COLO668 (cell line): ENCODE measurements at regions not wholly inside any gene's neighbourhood (a gene's known extent, or its start where the extent isn't known, plus 50 kb on each side); places are given as distances from the start of the nearest gene placed in this dataset.

Source experiments
- DNase-seq: peaks from one replicate; lab custom pipeline; 2025; ENCODE audit not compliant: unreplicated experiment; lab: John Stamatoyannopoulos, UW

DNA sequence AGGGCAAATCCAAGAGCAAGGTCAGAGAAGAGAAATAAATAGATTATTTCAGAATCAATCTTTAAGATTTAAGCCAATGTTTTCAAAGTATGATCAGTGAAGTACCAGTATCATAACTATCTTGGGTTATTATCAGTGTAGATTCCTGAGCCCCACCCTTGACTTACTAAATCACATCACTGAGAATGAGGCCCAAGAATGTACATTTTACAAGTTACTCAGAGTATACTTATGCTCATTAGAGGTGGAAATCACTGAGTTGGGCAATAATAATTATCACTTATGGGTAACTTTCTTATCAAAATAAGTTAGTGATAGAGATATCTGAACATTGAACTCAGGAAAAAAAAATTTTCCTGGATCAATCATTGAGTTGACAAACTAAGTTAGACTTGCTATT is 121.6 kb upstream of the NOCT start:
- DNase-seq: no peak

- DNase-seq: no peak
Measured at GRCh38 chr4:138892483-138893407, 122.8 kb upstream of the NOCT start.

DNA sequence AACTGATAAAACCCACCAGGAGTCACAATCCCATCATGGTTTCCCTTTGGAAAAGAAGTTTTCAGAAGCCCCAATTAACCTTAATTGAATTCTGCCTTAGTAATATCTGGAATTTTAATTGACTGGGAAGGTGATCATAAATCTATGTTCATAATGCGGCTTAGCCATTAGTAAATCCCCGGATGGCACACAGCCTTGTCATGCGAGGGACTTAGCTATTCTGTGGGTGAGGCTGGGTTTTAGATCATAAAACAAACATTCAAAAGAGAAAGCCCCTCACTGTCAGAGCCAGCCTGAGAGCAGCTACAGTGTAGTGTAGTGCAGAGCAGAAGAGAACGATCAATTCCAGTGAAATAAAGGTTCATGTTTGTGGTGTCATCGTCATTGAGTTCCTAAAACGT is 124.0 kb upstream of the NOCT start:
- DNase-seq: peak; percentile 17

GRCh38 chr4:138890891-138891570 is 124.5 kb upstream of the NOCT start:
- peak; percentile 19 for DNase-seq

DNA sequence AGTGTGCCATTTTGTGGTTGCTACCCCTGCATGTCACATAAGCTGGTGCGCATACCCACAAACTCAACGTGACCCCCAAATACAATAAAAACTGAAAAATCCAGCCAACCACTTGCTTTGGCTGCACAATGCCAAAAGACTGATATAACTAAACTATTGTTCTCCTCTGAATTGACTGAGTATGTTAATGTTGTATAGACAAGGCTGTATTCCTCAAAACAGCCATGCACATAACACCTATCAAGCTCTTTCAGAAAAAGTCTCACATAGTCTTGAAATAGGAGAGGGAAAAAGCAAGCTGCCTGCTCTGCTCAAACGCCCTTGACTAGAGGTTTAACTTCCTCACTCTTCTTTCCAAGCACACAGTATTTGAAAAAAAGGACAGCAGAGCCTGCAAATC is 126.4 kb upstream of the NOCT start:
- no peak for DNase-seq

- DNase-seq: no peak
Measured at GRCh38 chr4:138887741-138888140, 127.8 kb upstream of the NOCT start.

DNA sequence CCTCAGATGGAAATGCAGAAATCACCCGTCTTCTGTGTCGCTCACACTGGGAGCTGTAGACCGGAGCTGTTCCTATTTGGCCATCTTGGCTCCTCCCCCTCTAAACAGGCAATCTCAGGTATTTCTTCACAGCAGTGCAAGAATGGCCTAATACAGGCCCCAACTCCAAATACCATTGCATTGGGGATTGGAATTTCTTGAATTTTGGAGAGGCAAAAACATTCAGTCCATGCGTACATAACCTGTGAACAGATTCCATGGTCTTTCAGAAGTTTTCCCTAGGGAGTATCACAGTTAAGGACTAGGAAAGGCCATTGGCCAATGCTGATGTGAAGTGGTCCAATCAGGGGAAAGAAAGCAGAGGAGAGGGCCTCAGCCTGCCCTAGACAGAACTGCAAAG is 128.2 kb upstream of the NOCT start:
- no peak for DNase-seq

GRCh38 chr4:138879757-138880156 is 135.8 kb upstream of the NOCT start:
- no peak for DNase-seq

- DNase-seq: no peak
Measured at GRCh38 chr4:138875891-138876608, 139.5 kb upstream of the NOCT start.

- no peak for DNase-seq
Measured at GRCh38 chr4:138871555-138871875, 144.1 kb upstream of the NOCT start.

DNA sequence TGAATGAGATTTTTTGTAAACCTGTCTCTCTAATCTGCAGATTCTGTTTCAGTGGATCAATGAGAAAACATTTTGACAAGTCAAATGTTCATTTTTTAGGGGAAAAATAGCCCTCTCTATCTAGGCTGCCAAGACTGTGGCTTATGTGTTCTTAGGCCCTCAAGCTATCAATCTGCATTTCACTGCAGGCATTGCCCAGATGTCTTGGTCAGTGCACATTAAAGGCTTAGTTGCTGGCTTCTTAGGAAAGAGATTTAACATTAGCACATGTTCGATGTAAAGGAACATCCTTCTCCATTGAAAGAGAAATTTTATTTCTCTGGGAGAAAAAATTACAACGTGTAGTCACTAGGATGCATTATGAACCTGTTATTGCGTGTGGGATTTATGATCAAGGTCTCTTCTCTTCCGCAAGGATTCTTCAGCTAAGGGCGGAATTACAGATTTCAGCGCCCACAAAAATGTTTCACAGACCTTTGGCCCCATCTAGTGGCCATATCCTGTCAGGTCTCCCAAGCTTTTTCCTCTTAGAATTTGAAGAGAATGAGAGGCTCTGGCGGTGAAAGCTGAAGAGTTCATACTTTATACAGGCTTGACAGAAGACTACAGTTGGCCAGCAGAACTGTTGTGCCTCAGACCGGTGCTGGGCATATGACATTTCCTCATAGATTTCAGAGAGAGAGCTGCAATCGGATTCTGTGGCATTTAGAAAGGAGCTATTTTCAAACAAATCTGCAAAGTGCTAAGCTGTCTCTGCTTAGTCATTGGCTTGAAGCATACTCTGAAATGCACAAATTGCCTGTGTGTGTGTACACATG is 144.6 kb upstream of the NOCT start:
- DNase-seq: peak; percentile 66

GRCh38 chr4:138869631-138870030 is 145.9 kb upstream of the NOCT start:
- DNase-seq: no peak

- no peak for DNase-seq
Measured at GRCh38 chr4:138869165-138869564, 146.4 kb upstream of the NOCT start.

DNA sequence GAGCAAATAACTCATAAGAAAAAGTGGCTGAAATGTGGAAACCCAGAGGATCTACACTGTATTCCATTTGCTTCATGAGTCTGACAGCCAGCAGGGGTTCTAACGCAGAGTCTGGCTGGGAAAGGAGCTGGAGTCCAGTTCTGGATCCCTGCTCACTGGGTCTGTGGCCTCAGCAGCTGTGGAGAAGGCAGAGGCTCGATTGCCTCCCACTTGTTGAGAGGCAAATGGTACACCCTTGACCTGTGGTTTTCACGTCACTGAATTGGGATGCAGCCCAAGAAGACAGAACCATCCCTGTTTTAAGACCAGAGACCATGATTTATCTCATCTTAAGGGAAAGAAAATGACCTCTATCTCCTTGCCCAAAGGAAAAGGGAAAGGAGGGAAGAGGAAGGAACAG is 147.0 kb upstream of the NOCT start:
- DNase-seq: no peak

DNA sequence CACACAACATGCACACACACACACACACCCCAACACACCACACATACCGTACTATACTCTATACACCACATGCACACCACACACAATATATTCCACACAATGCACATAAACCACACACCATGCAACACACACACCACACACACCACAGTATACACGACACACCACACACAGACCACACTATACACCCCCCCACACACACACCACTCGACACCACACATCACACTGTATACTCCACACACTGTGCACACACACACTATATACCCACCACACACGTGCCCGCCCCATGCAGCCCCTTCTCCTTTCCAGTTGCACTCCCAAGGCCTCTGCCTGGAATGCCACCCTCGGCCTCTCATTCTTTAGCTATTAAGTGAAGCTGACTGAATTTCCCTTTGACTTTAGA is 148.2 kb upstream of the NOCT start:
- DNase-seq: no peak

DNA sequence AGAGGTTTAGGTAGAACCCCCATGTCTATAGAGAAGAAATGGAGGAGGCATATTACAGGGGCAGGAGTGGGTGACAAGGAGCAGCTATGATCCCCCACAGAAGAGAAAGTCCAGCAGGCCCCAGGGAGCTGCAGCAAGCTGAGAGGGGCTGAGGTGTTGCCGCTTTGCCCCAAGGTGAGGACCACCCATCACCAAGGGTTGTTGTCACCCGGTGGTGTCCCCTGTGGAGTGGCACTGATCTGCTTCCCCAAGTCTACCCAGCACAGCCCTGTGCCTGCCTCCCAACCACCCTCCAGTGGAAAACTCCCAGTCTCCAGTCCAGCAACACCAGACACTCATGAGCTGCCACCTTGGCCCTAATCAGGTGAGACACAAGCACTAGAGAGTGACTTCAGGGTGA is 149.3 kb upstream of the NOCT start:
- DNase-seq: no peak

DNA sequence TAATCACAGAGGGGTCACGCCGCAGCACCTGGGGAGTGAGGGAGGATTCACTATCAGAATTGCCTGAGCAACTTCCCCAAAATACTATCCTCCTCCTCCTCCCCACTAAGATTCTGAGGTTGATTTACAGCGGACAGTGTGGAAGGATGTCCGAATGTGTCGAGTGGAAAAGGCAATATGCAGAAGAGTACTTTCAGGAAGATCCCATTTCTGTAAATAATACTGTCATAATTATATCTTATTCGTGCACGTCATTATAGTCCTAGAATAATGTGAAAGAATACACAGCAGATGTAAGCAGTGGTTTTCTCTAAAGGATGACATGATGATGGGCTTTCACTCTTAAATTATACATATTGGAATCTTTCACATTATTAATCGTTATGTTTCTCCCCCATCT is 149.8 kb upstream of the NOCT start:
- no peak for DNase-seq

DNA sequence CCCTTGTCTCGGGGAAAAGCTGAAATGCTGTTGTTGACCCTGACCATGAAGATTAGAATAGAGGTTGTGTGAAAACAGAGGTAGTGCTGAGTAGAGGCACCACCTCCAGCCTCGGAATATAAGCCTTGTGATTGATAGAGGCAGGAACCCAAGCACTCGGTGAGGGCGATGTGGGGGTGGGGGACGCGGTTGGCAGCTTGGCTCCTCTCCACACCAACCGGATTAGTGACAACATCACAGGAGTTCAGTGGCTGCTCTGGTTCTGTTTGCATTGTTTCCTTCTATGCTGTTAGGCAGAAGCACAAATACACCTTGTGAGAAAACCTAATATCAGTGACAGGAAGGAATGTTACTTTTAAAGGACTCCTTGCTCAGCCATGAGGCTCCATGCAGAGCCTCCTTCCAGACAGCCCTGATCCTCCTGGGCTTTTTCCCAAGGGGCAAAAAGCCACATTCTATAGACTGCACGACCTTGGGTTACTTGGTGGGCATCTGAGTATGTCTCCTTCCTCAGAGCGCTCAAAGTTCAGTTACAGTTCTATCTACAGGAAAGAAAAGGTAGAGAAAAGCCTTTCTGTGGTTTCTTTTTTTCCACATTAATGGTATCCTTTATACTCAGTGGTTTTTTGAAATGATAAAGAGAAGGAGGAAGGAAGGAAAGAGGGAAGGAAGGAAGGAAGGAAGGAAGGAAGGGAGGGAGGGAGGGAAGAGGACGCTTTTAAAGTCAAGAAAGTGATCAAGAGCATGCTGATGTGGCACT is 150.4 kb upstream of the NOCT start:
- DNase-seq: no peak

GRCh38 chr4:138863160-138863559 is 152.4 kb upstream of the NOCT start:
- DNase-seq: no peak

DNA sequence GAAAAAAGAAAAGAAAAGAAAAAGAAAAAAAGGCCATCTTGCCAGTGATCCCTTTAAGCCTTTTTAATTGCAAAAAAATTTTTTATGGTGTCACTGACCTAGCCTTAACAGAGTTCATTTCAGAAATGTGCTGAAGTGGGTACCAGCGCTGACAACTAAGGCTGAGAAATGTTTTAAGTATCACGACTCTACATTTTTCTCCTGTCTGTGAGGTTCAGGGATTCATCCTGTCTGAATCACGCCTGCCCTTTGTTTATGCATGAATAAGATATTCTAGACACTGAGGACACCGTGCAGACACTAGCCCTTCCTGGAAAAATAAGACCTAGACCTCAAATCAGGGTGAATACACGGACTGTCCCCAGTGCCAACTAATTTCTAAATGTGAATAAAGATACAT is 154.4 kb upstream of the NOCT start:
- DNase-seq: no peak
